ENCODE measurements at regions not wholly inside any gene's neighbourhood (a gene's known extent, or its start where the extent isn't known, plus 50 kb on each side); places are given as distances from the start of the nearest gene placed in this dataset.
A peak's percentile ranks its signal among the peaks of the same experiment; 100 is the strongest.

GRCh38 chr20:57791966-57792365 is 82.2 kb upstream of the PMEPA1 start:
- H3K79me2 ChIP-seq (ENCODE audit: control insufficient read depth, insufficient read depth, low read length) = no peaks in the 10 kb centered on the region
- no peak overlapping the region for H3K27ac ChIP-seq (ENCODE audit: insufficient read depth, low read depth, low read length)
- H3K36me3 ChIP-seq (ENCODE audit: control insufficient read depth in 2 of 2, extremely low read depth in 1 of 2, insufficient read depth in 2 of 2, low read length in 2 of 2) = no peaks in the 10 kb centered on the region
- ChIA-PET CTCF (no interaction called here), POLR2A (no interaction called here)
- BruUV-seq (replicated peaks) = no TSS peak
- intact Hi-C loops (cut with micrococcal nuclease) (no loop called here), dilution Hi-C loops (cut with MboI; ENCODE audit: extremely low pct_ligation_motif_present, low sequenced_read_pairs) (no loop called here)
- H3K4me3 ChIP-seq (replicated peaks in 1 of 3; ENCODE audit: insufficient read depth in 1 of 3, low read depth in 1 of 3, low read length in 3 of 3) = no peak overlapping the region
- no peak overlapping the region for H3K4me2 ChIP-seq (ENCODE audit: insufficient read depth, low read length)
- H2AFZ ChIP-seq (ENCODE audit: low read depth, low read length) = peak overlapping the region; percentile 52
- H3K27me3 ChIP-seq (ENCODE audit: control insufficient read depth in 2 of 2, insufficient read depth in 2 of 2, low read length in 2 of 2) = no peaks in the 10 kb centered on the region
- FAIRE-seq (no peak), DNase-seq (ENCODE audit: low read depth, low spot score) (no peak)
- H4K20me1 ChIP-seq (replicated peaks; ENCODE audit: control insufficient read depth, extremely low read depth, insufficient read depth, low read length) = no peaks in the 10 kb centered on the region
- H3K9me1 ChIP-seq (replicated peaks; ENCODE audit: control insufficient read depth, extremely low read depth, insufficient read depth, low read length) = no peaks in the 10 kb centered on the region
- H3K9me3 ChIP-seq (replicated peaks; ENCODE audit: control insufficient read depth, insufficient read depth, low read length) = no peaks in the 10 kb centered on the region
- no peak overlapping the region for H3K9ac ChIP-seq (replicated peaks; ENCODE audit: extremely low read depth, insufficient read depth, low read length)
- TF ChIP-seq POLR2AphosphoS5 (IDR thresholded peaks at IDR 0.05; ENCODE audit: insufficient read depth, low read depth, low read length) (no peak), GATA2 (IDR thresholded peaks at IDR 0.05; ENCODE audit: insufficient read depth, insufficient read length, low read depth, low read length) (no peak), JUN (IDR thresholded peaks at IDR 0.05; ENCODE audit: borderline replicate concordance, insufficient read depth, insufficient read length, low read depth) (no peak), MYC (IDR thresholded peaks at IDR 0.05; ENCODE audit: low read depth, low read length) (no peak), EZH2 (IDR thresholded peaks at IDR 0.05; ENCODE audit: borderline replicate concordance, low read depth, low read length, severe bottlenecking) (no peak), FOS (IDR thresholded peaks at IDR 0.05; ENCODE audit: borderline replicate concordance, insufficient read depth, low read length) (no peak), POLR2A (IDR thresholded peaks at IDR 0.05; ENCODE audit: low read depth, low read length) (no peak)
- TF ChIP-seq, protein P1, sequence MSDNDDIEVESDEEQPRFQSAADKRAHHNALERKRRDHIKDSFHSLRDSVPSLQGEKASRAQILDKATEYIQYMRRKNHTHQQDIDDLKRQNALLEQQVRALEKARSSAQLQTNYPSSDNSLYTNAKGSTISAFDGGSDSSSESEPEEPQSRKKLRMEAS (IDR thresholded peaks at IDR 0.05; ENCODE audit: insufficient read depth, insufficient read length) = no peak
- TF ChIP-seq, protein P2, sequence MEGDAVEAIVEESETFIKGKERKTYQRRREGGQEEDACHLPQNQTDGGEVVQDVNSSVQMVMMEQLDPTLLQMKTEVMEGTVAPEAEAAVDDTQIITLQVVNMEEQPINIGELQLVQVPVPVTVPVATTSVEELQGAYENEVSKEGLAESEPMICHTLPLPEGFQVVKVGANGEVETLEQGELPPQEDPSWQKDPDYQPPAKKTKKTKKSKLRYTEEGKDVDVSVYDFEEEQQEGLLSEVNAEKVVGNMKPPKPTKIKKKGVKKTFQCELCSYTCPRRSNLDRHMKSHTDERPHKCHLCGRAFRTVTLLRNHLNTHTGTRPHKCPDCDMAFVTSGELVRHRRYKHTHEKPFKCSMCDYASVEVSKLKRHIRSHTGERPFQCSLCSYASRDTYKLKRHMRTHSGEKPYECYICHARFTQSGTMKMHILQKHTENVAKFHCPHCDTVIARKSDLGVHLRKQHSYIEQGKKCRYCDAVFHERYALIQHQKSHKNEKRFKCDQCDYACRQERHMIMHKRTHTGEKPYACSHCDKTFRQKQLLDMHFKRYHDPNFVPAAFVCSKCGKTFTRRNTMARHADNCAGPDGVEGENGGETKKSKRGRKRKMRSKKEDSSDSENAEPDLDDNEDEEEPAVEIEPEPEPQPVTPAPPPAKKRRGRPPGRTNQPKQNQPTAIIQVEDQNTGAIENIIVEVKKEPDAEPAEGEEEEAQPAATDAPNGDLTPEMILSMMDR (IDR thresholded peaks at IDR 0.05; ENCODE audit: extremely low read depth in 1 of 2, insufficient read depth in 1 of 2, low read depth in 1 of 2, low read length in 2 of 2) = no peak
- H3K4me1 ChIP-seq (ENCODE audit: control insufficient read depth, extremely low read depth, insufficient read depth, low read length) = no peaks in the 10 kb centered on the region
